HS-27A (cell line): ENCODE measurements at regions not wholly inside any gene's neighbourhood (a gene's known extent, or its start where the extent isn't known, plus 50 kb on each side); places are given as distances from the start of the nearest gene placed in this dataset.

Experiments used
- DNase-seq: peaks from one replicate; pipeline ENCODE4 v3.0.0-alpha.2; 2012; ENCODE audit warnings: low read depth, missing footprints

GRCh38 chr6:87803791-87804190 is 101.8 kb upstream of the AKIRIN2 start:
- DNase-seq, result no peak

GRCh38 chr6:87799651-87800050 is 97.6 kb upstream of the AKIRIN2 start:
- DNase-seq, result no peak

DNA sequence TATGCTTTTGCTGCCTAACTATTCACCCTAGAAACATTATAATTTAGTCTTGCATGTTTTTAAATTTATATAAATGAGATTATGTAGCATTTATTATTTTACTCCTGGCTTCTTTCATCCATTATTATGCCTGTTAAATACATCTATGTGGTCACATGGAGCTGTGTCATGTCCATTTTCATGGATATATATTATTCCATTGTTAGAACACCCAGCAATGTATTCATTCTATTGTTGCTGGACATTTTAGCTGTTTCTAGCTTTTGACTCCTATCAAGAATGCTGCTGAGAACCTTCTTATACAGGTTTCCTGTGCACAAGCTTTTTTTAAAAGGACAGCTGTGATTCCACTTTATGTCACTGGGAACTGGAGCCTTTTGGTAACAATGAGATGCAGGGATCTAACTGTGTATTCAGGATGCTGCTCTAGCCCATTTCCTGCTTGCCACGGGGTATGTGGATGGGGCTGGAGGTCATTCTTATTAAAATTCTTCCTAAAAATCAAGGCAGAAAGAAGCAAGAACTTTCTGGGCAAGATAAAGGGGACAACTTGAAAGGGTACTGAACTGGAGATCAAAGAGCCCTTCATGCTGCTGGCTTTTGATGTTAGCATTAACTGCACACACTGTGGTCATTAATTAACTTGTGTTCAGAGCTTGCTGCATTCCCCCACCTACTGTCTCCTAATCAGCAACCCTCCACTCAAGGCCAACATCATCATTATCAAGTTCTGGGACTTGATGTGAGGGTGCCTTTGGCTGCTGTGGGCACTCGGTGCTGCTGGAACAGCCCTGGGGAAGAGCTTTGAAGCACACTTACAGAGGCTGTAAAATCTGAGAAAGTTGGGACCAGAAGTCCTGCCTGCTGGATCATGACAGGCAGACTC is 96.6 kb upstream of the AKIRIN2 start:
- no peak for DNase-seq

DNA sequence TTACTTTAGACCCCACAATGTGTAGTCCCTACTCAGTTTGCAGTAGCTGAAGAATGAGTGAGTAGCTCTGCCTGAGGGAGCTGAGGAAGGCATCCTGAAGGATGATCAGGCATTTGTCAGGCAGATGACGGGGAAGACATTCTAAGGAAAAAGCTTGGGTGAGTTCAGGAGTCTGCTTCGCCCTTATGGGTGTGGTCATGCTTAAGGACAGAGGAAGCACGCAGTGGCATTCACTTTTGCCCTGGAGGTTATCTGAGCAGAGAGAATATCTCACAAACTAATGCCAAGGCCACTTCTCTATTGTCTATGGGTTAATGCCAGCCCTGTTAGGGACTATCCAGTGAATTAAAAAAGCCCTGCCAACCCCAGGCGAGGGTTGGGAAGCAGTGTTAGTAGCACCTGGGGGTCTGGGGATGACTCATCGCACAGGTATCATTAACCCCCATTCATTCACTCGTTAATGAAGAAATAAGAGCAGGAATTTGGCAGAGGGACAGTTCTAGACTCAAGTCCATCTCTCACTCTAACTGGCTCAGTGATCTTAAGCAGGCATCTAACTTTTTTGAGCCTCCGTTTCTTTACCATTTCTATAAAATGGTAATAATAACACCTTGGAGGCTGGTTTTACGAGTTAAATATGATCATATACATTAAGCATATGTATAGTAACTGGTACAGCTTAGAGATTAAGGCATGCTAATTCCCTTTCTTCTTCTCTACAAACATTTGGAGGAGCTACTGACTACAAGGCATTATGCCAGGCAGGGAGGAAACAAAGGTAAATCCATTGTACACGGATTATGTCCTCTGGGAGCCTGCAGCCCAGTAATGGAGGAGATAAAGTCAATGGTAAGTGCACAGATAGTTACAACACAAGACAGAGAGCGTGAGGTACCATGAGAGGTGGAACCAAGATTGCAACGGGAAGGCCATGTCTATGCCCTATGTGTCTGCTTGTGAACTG is 93.2 kb upstream of the AKIRIN2 start:
- no peak for DNase-seq

DNA sequence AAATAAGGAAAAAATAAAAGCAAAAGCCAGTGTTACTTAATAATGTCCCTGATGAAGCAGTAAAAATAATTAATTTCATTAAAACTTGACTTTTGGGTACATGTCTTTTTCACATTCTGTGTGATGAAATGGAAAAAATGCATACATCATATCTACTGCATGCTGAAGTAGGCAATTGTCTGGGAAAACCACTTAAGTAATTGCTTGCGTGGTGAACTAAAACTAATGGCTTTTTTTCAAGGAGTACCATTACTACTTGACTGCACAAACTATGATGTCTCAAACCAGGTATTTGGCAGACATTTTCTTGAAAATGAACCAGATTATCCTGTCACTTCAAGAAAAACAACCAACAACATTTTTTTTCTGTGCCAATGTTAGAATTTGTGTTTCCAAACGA is 91.3 kb upstream of the AKIRIN2 start:
- DNase-seq, result no peak

DNA sequence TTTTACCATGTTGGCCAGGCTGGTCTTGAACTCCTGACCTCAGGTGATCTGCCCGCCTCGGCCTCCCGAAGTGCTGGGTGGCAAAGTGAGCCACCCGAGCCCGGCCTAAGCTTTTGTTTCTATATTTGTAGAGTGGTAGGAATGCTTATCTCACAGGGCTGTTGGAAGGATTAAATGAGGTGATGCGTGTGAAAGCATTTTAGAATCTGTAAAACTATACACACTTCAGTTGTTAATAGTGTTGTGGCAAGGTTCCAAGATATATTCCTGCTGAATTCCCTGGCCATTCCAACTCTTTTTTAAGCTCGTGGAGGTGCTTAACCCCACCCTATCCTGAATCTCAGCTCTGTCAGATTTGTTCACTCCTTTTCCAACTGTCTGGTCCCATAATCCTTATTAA is 89.9 kb upstream of the AKIRIN2 start:
- DNase-seq, result no peak

- DNase-seq, result no peak
These were observed 89.5 kb upstream of the AKIRIN2 start for GRCh38 chr6:87791485-87791884.

- DNase-seq, result no peak
These were observed 89.0 kb upstream of the AKIRIN2 start for GRCh38 chr6:87791029-87791428.

- no peak for DNase-seq
These were observed 87.9 kb upstream of the AKIRIN2 start for GRCh38 chr6:87789900-87790290.

GRCh38 chr6:87789198-87789899 is 87.3 kb upstream of the AKIRIN2 start:
- no peak for DNase-seq

DNA sequence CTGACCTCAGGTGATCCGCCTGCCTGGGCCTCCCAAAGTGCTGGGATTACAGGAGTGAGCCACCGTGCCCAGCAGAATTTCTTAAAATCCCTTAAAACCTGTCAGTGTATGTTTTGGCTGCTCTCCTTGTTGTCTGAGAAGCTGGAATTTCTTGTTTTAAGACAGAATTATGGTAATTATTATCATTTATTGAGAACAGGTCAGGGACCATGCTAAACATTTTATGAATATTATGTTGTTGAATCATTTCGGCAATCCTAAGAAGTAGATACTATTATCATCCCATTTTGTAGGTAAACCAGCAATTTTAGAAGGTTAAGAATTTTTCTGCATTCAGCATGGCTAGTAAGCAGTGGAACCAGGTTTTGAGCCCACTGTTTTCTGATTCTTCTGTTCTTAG is 86.1 kb upstream of the AKIRIN2 start:
- no peak for DNase-seq

DNA sequence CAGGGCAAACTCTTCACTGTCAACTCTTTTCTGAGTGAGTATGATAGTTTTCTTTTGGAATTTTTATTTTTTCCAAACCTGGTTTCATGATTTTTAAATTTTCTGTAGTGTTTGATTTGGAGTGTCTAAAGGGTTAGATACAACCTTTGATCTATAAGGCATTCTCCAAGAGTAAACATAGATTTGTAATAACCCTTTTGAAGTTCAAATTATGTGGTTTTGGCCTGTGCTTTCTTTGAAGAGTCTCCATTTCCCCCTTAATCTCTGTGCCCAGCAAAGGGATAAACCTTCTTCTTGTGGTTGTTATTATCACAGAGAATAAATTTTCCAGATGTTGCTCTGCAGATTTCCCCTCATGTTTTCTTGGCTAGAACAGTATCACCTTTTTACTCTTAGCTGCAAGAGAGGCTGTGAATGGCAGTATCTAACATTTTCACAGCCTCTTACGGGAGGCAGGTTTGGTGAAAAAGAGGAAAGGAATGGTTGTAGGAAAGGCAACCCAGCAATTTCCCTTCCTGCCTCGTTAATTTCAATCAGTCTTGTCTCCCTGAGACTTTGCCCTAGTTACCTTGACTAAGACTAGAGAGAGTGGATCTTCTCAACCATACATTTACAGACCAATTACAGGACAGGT is 83.3 kb upstream of the AKIRIN2 start:
- no peak for DNase-seq

- DNase-seq, result no peak
These were observed 82.7 kb upstream of the AKIRIN2 start for GRCh38 chr6:87784690-87785089.

DNA sequence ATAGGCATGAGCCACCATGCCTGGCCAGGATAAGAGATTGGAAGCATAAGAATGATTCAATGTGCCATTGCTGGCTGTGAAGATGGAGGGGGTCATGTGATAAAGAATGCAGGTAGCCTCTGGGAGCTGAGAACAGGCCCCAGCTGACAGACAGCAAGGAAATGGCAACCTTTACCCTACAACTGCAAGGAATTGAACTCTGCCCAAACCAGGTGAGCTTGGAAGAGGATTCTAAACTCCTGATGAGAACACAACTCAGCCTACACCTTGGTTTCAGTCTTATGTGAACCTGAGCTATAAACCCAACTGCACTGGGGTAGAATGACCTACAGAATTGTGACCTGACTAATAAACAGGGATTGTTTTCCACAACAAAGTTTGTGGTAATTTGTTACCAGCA is 82.0 kb upstream of the AKIRIN2 start:
- no peak for DNase-seq

DNA sequence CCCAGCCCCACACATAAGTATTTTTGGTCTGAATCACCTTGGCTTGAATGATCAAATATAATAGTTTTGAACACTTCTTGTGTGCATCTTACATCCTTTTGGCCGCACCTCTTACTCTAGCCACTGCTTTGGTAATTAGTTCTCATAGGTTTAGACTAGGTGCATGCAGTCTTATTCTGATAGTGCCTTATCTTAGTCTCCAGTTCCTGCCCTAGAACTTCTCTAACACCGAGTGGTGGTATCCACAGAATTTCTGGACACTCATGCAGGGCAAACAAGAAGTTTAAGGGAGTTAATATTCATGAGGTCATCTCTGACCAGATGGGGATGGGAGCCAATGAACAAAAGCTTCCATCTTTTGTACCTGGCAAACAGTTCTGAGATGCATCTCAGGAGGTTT is 77.5 kb upstream of the AKIRIN2 start:
- DNase-seq, result no peak

DNA sequence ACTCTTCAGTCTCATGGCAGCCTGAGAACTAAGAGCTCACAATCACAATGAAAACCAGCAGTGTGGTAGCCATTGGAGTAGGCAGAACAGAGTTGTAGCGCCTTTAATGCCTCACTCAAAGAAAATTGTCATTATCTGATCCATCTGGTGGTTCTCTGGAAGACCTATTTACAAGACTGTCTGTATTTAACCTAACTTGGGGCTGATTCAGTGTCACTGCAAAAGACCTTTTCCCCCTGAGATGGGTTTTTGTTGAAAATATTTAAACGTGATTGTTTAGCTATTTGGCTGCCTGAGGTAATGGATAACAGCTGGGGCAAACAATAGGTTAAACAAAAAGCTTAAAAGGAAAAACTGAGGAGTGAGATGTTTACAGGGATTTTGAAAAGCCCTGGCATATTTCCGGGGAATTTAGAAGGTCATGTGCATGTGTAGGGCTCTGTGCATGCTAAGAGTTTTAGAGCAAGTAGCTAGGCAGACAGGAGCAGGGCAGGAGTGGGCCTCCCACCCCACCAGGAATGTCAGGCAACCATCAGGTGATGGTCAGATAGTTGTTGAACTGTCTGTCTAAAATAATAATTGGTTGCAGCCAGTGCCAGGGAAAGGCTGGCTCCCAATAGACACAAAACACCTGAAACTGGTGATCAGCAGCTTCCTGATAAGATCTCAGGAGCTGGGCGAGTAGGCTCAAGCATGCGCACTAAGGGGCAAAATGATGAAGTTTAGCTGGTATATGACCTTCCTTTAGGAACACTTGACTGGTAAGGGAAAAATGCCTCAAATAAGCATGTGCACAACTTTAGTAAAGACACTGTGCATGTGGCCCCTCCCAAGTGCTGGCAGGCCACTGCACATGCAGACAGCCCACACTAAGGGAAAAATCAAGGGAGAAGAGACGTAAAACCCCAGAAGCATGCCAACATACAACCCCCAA is 70.8 kb upstream of the AKIRIN2 start:
- no peak for DNase-seq

GRCh38 chr6:87767478-87767877 is 65.4 kb upstream of the AKIRIN2 start:
- DNase-seq, result no peak

DNA sequence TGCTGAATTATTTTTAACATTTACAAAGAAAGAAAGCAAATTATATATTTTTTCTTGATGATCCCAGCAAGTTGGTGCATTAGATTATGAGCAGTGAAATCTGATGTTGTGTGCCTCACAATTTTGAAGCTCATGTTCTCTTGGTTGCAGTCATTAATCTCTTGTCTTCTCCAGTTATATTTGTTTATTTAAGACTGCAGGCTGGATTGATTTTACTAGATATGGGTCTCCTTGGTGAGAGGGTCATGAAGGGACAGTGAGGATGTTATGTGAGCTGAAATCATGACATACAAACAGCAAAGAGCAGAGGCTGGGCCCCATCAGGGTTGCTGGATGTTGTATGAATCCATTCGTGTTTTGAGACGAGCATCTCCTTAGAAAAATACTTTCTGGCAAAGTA is 64.2 kb upstream of the AKIRIN2 start:
- DNase-seq, result no peak

GRCh38 chr6:87763901-87764300 is 61.9 kb upstream of the AKIRIN2 start:
- no peak for DNase-seq

DNA sequence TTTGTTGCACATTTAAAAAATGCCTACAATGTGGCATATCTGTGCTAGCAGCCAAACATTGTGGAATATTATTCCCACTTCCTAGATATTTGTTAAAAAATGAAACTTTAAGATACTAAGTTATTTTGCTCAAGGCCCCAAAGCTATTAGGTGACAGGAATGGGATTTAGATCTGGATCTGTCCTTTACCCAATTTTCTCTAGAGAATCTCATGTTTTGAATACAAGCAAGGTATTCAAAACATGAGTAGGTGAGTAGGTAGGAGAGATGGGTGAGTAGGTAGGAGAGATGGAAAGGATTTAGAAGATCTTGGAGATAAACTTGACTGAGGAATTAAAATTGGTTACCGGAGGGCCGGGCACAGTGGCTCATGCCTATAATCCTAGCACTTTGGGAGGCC is 61.2 kb upstream of the AKIRIN2 start:
- DNase-seq, result no peak

- no peak for DNase-seq
These were observed 60.1 kb upstream of the AKIRIN2 start for GRCh38 chr6:87762116-87762515.
